ENCODE measurements at regions not wholly inside any gene's neighbourhood (a gene's known extent, or its start where the extent isn't known, plus 50 kb on each side); places are given as distances from the start of the nearest gene placed in this dataset.

GRCh38 chr10:106392778-106393177 lies 771.7 kb downstream of the SORCS1 start:
- no peak for DNase-seq (ENCODE audit: low read depth, low spot score)
- Histone ChIP-seq H3K4me1 (ENCODE audit: insufficient read depth, insufficient read length) (no peaks in the 10 kb centered on the region), H3K9ac (ENCODE audit: insufficient read length, low read depth) (no peak overlapping the region), H3K9me3 (ENCODE audit: insufficient read depth, low read length) (no peaks in the 10 kb centered on the region), H3K4me3 (ENCODE audit: insufficient read length, low read depth) (no peak overlapping the region), H3K36me3 (ENCODE audit: insufficient read depth, insufficient read length, low read length) (no peaks in the 10 kb centered on the region), H3K27me3 (ENCODE audit: insufficient read depth, insufficient read length) (no peaks in the 10 kb centered on the region)
- TF ChIP-seq SUZ12 (IDR thresholded peaks at IDR 0.05; ENCODE audit: extremely low read depth, insufficient read depth, insufficient read length) (no peak), ZNF274 (IDR thresholded peaks at IDR 0.05; ENCODE audit: low read depth, low read length) (no peak), YY1 (IDR thresholded peaks at IDR 0.05; ENCODE audit: insufficient read depth, insufficient read length) (no peak)

GRCh38 chr10:106387063-106387462 lies 777.4 kb downstream of the SORCS1 start:
- Histone ChIP-seq H3K9ac (ENCODE audit: insufficient read length, low read depth) (no peak overlapping the region), H3K36me3 (ENCODE audit: insufficient read depth, insufficient read length, low read length) (no peaks in the 10 kb centered on the region), H3K4me1 (ENCODE audit: insufficient read depth, insufficient read length) (no peaks in the 10 kb centered on the region), H3K4me3 (ENCODE audit: insufficient read length, low read depth) (no peak overlapping the region), H3K9me3 (ENCODE audit: insufficient read depth, low read length) (no peaks in the 10 kb centered on the region), H3K27me3 (ENCODE audit: insufficient read depth, insufficient read length) (no peaks in the 10 kb centered on the region)
- TF ChIP-seq ZNF274 (IDR thresholded peaks at IDR 0.05; ENCODE audit: low read depth, low read length) (no peak), YY1 (IDR thresholded peaks at IDR 0.05; ENCODE audit: insufficient read depth, insufficient read length) (no peak), SUZ12 (IDR thresholded peaks at IDR 0.05; ENCODE audit: extremely low read depth, insufficient read depth, insufficient read length) (no peak)
- no peak for DNase-seq (ENCODE audit: low read depth, low spot score)

- no peaks in the 10 kb centered on the region for H3K27me3 ChIP-seq (ENCODE audit: insufficient read depth, insufficient read length)
- no peaks in the 10 kb centered on the region for H3K4me1 ChIP-seq (ENCODE audit: insufficient read depth, insufficient read length)
- no peaks in the 10 kb centered on the region for H3K36me3 ChIP-seq (ENCODE audit: insufficient read depth, insufficient read length, low read length)
- no peak for DNase-seq (ENCODE audit: low read depth, low spot score)
- no peak overlapping the region for H3K9ac ChIP-seq (ENCODE audit: insufficient read length, low read depth)
- H3K4me3 ChIP-seq (ENCODE audit: insufficient read length, low read depth): no peak overlapping the region
- TF ChIP-seq SUZ12 (IDR thresholded peaks at IDR 0.05; ENCODE audit: extremely low read depth, insufficient read depth, insufficient read length) (no peak), ZNF274 (IDR thresholded peaks at IDR 0.05; ENCODE audit: low read depth, low read length) (no peak), YY1 (IDR thresholded peaks at IDR 0.05; ENCODE audit: insufficient read depth, insufficient read length) (no peak)
- no peaks in the 10 kb centered on the region for H3K9me3 ChIP-seq (ENCODE audit: insufficient read depth, low read length)
Observed at GRCh38 chr10:106384496-106384895, 780.0 kb downstream of the SORCS1 start.

- no peak for TF ChIP-seq YY1 (IDR thresholded peaks at IDR 0.05; ENCODE audit: insufficient read depth, insufficient read length)
- no peak for TF ChIP-seq SUZ12 (IDR thresholded peaks at IDR 0.05; ENCODE audit: extremely low read depth, insufficient read depth, insufficient read length)
- no peak for TF ChIP-seq ZNF274 (IDR thresholded peaks at IDR 0.05; ENCODE audit: low read depth, low read length)
- DNase-seq (ENCODE audit: low read depth, low spot score): no peak
- H3K9me3 ChIP-seq (ENCODE audit: insufficient read depth, low read length): peaks cover 8% of the 10 kb centered on the region
Observed at GRCh38 chr10:106380706-106381105, 783.8 kb downstream of the SORCS1 start.

GRCh38 chr10:106378251-106378650 lies 786.3 kb downstream of the SORCS1 start:
- Histone ChIP-seq H3K36me3 (ENCODE audit: insufficient read depth, insufficient read length, low read length) (no peaks in the 10 kb centered on the region), H3K9me3 (ENCODE audit: insufficient read depth, low read length) (peaks cover 8% of the 10 kb centered on the region), H3K4me1 (ENCODE audit: insufficient read depth, insufficient read length) (no peaks in the 10 kb centered on the region), H3K27me3 (ENCODE audit: insufficient read depth, insufficient read length) (no peaks in the 10 kb centered on the region), H3K9ac (ENCODE audit: insufficient read length, low read depth) (no peak overlapping the region), H3K4me3 (ENCODE audit: insufficient read length, low read depth) (no peak overlapping the region)
- no peak for TF ChIP-seq YY1 (IDR thresholded peaks at IDR 0.05; ENCODE audit: insufficient read depth, insufficient read length)
- no peak for TF ChIP-seq ZNF274 (IDR thresholded peaks at IDR 0.05; ENCODE audit: low read depth, low read length)
- TF ChIP-seq SUZ12 (IDR thresholded peaks at IDR 0.05; ENCODE audit: extremely low read depth, insufficient read depth, insufficient read length): no peak
- no peak for DNase-seq (ENCODE audit: low read depth, low spot score)

More at GRCh38 chr10:106380706-106381105, 783.8 kb downstream of the SORCS1 start:
- Histone ChIP-seq H3K4me1 (ENCODE audit: insufficient read depth, insufficient read length) (no peaks in the 10 kb centered on the region), H3K9ac (ENCODE audit: insufficient read length, low read depth) (no peak overlapping the region), H3K27me3 (ENCODE audit: insufficient read depth, insufficient read length) (no peaks in the 10 kb centered on the region), H3K4me3 (ENCODE audit: insufficient read length, low read depth) (no peak overlapping the region), H3K36me3 (ENCODE audit: insufficient read depth, insufficient read length, low read length) (no peaks in the 10 kb centered on the region)

GRCh38 chr10:106370751-106371150 lies 793.8 kb downstream of the SORCS1 start:
- DNase-seq (ENCODE audit: low read depth, low spot score): no peak
- no peaks in the 10 kb centered on the region for H3K36me3 ChIP-seq (ENCODE audit: insufficient read depth, insufficient read length, low read length)
- H3K9me3 ChIP-seq (ENCODE audit: insufficient read depth, low read length): no peaks in the 10 kb centered on the region
- TF ChIP-seq SUZ12 (IDR thresholded peaks at IDR 0.05; ENCODE audit: extremely low read depth, insufficient read depth, insufficient read length): no peak
- no peak for TF ChIP-seq ZNF274 (IDR thresholded peaks at IDR 0.05; ENCODE audit: low read depth, low read length)
- TF ChIP-seq YY1 (IDR thresholded peaks at IDR 0.05; ENCODE audit: insufficient read depth, insufficient read length): no peak
- H3K27me3 ChIP-seq (ENCODE audit: insufficient read depth, insufficient read length): no peaks in the 10 kb centered on the region
- H3K9ac ChIP-seq (ENCODE audit: insufficient read length, low read depth): no peak overlapping the region
- H3K4me1 ChIP-seq (ENCODE audit: insufficient read depth, insufficient read length): no peaks in the 10 kb centered on the region
- no peak overlapping the region for H3K4me3 ChIP-seq (ENCODE audit: insufficient read length, low read depth)

- Histone ChIP-seq H3K4me3 (ENCODE audit: insufficient read length, low read depth) (no peak overlapping the region), H3K36me3 (ENCODE audit: insufficient read depth, insufficient read length, low read length) (no peaks in the 10 kb centered on the region), H3K9me3 (ENCODE audit: insufficient read depth, low read length) (no peaks in the 10 kb centered on the region), H3K9ac (ENCODE audit: insufficient read length, low read depth) (no peak overlapping the region), H3K4me1 (ENCODE audit: insufficient read depth, insufficient read length) (no peaks in the 10 kb centered on the region), H3K27me3 (ENCODE audit: insufficient read depth, insufficient read length) (no peaks in the 10 kb centered on the region)
- no peak for DNase-seq (ENCODE audit: low read depth, low spot score)
- TF ChIP-seq YY1 (IDR thresholded peaks at IDR 0.05; ENCODE audit: insufficient read depth, insufficient read length) (no peak), ZNF274 (IDR thresholded peaks at IDR 0.05; ENCODE audit: low read depth, low read length) (no peak), SUZ12 (IDR thresholded peaks at IDR 0.05; ENCODE audit: extremely low read depth, insufficient read depth, insufficient read length) (no peak)
Observed at GRCh38 chr10:106360870-106361269, 803.6 kb downstream of the SORCS1 start.

Data from NT2/D1 (cell line).